D721Med (cell line): ENCODE measurements at regions not wholly inside any gene's neighbourhood (a gene's known extent, or its start where the extent isn't known, plus 50 kb on each side); places are given as distances from the start of the nearest gene placed in this dataset.

Experiments used
- DNase-seq: peaks from one replicate; pipeline ENCODE4 v3.0.0; 2011; ENCODE audit warnings: low spot score; ENCODE audit not compliant: insufficient read length
- FAIRE-seq: peaks from 2 replicates; lab custom pipeline; 2011; peaks lifted over from hg19 to GRCh38; lab: Jason Lieb, UNC
- CTCF ChIP-seq: IDR thresholded peaks from 2 replicates; pipeline ENCODE4 v1.5.1; 2012; ENCODE audit warnings: mild to moderate bottlenecking, control low read depth; ENCODE audit not compliant: insufficient read depth; ENCODE audit errors: missing control alignments

GRCh38 chr12:93191423-93191822 is 186.3 kb upstream of the NUDT4 start:
- DNase-seq (no peak), FAIRE-seq (no peak)
- TF ChIP-seq CTCF, result no peak

- DNase-seq, result no peak
- FAIRE-seq, result no peak
- TF ChIP-seq CTCF, result no peak
Observed at GRCh38 chr12:93191956-93192355, 185.8 kb upstream of the NUDT4 start.

- DNase-seq (no peak), FAIRE-seq (no peak)
- TF ChIP-seq CTCF, result no peak
Observed at GRCh38 chr12:93192878-93193277, 184.8 kb upstream of the NUDT4 start.

- no peak for TF ChIP-seq CTCF
- DNase-seq (no peak), FAIRE-seq (no peak)
Observed at GRCh38 chr12:93195511-93195910, 182.2 kb upstream of the NUDT4 start.

- DNase-seq (no peak), FAIRE-seq (no peak)
- TF ChIP-seq CTCF, result no peak
Observed at GRCh38 chr12:93197067-93197593, 180.6 kb upstream of the NUDT4 start.

- no peak for TF ChIP-seq CTCF
- FAIRE-seq (no peak), DNase-seq (no peak)
Observed at GRCh38 chr12:93198086-93198485, 179.6 kb upstream of the NUDT4 start.

- no peak for DNase-seq
- TF ChIP-seq CTCF, result no peak
- FAIRE-seq, result no peak
Observed at GRCh38 chr12:93199831-93200236, 177.9 kb upstream of the NUDT4 start.
